GM19328 (cell line): ENCODE measurements at regions not wholly inside any gene's neighbourhood (a gene's known extent, or its start where the extent isn't known, plus 50 kb on each side); places are given as distances from the start of the nearest gene placed in this dataset.
"Not testable (repeated sequence)": the region's sequence is repeated elsewhere in the genome, so short reads cannot be mapped to it uniquely, and the experiment has no call there.

Experiments used
- ATAC-seq: cut with Tn5 transposase; IDR thresholded peaks from one replicate; pipeline ENCODE4 v1.9.1; 2021; ENCODE audit warnings: mild to moderate bottlenecking, moderate library complexity; ENCODE audit not compliant: unreplicated experiment

- ATAC-seq: no peak
These were observed 167.1 kb upstream of the FUT9 start for GRCh38 chr6:95848717-95849116.

DNA sequence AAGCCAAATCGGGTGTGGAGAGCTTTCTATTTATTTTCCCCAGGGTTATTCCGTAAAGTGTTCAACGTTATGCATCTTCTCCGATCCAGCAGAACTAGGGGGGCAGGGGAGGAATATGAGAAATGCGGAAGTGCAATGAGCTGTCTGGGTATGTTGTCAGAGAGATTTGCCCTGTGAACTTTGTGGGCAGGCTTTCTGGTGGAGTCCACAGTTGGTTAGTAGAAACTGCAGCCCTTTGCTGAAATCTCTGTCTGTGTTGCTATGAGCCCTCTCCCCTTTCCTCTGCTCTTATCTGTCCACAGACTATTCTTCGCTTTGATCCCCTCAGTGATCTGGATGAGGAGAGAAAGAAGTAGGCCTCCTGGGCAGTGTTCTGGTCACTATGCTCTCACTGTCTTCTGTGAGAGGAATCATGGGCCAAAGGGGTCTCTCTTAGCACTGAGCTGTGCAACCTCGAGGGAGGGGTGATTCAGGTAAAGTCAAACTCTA is 158.9 kb upstream of the FUT9 start:
- ATAC-seq: no peak

DNA sequence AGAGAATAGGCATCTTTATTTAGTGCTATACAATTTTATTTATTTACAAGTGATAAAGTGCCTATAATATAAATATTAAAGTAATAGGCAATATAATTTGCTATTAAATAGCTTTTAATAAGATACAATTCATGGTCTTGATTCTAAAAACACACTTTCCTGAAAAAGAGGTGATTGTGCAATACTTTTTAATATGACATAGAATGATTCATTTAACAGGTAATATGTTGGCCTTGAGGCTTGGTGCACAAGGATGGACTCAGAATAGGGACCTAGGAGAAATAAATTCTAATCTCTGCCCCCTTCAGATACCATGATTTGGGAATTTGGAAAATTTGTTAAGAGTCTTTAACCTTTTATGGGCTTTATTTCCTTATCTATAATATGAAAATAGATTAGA is 149.9 kb upstream of the FUT9 start:
- no peak for ATAC-seq

DNA sequence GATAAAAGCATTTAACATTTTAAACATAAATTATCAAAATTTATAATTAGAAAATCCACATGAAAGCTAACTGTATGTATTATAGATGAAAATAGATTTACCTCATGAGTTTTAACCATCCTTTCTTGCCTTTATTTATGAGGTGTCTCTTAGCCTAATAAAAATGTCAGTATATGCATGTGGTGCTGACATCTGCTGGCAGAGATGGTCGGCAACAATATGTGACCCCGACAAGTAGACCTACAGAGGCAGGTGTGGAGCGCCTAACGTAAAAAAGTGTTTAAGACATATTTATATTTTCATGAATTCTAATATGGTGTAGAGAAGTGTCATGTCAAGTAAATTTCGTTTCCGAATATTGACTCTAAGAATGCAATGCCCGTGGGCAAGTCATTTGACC is 149.0 kb upstream of the FUT9 start:
- ATAC-seq: no peak

- ATAC-seq: no peak
These were observed 148.6 kb upstream of the FUT9 start for GRCh38 chr6:95867205-95867604.

DNA sequence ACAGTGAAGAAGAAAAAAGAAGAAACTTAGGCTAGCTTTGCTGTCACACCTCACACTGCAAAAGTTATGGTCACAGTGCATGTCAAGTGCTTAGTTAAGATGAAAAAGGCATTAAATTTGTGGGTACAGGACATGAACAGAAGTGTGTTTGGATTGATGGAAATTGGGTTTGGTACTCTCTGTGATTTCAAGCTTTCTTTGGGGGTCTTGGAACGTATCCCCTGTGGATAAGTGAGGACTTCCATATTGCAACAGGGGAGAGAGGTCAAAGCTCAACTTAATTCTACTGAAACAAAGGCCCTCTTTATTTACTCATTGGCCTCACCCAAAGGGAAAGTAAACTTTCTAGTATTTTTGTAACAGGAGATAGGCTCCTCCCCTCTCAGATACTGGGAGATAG is 138.3 kb upstream of the FUT9 start:
- ATAC-seq: no peak

DNA sequence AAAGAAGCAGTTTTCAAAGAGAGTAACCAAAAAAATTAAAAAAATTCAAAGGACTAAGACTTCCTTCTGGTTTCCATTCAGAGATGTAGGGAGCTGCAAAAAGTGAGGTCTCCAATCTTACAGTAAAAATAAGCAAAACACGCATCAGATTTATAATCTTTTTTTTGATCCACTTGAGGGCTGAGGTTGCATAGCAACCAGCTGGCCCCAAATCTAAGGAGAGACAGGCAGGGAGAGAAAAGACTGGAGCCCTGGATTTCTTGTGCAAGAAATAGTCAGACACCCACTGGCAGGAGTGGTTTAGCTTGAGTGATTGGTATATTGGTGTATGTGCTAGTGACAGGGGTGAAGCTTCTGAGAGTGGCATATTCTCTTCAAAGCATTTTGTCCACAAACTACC is 135.9 kb upstream of the FUT9 start:
- no peak for ATAC-seq

DNA sequence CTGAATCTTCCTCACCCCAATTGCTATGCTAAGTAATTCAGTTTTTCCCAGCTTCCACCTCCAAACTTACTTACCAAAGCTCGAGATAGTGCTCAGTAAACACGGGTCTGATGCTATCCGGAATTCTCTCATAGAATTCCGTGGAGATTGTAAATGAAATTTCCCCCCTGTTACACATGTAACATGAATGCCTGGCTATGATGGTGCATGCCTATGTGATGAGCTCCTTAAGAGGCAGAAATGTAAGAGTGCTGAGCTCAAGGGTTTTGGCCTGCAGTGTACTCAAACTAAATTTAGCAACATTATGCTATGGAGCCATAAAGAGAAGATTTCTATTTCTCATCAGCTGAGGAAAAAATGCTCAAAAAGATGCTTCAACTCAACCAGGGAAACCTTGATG is 133.4 kb upstream of the FUT9 start:
- ATAC-seq: no peak

DNA sequence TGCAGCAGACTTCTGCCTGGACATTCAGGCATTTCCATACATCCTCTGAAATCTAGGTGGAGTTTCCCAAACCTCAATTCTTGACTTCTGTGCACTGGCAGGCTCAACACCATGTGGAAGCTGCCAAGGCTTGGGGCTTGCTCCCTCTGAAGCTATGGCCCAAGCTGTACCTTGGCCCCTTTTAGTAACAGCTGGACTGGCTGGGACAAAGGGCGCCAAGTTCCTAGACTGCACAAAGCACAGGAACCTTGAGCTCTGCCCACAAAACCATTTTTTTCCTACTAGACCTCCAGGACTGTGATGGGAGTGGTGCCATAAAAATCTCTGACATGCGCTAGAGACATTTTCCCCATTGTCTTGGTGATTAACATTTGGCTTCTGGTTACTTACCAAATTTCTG is 127.1 kb upstream of the FUT9 start:
- ATAC-seq: not testable (repeated sequence)

GRCh38 chr6:95905132-95905531 is 110.6 kb upstream of the FUT9 start:
- ATAC-seq: no peak

DNA sequence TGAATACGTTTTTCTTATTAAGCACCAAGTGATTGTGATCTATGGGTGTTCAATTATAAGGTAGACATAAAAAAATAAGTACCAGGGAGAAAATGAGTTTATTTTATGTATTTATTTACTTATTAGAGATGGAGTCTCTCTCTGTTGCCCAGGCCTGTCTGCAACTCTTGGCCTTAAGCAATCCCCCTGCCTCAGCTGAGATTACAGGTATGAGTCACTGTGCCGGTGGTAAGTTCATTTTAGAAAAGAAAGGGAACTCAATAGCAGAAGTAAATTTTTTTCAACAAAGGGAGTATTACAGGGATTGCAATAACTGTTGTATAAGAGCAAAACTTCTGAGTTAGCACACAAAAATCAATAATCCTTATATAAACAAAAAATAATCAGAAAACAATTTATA is 98.7 kb upstream of the FUT9 start:
- no peak for ATAC-seq

GRCh38 chr6:95923518-95923917 is 92.3 kb upstream of the FUT9 start:
- no peak for ATAC-seq

DNA sequence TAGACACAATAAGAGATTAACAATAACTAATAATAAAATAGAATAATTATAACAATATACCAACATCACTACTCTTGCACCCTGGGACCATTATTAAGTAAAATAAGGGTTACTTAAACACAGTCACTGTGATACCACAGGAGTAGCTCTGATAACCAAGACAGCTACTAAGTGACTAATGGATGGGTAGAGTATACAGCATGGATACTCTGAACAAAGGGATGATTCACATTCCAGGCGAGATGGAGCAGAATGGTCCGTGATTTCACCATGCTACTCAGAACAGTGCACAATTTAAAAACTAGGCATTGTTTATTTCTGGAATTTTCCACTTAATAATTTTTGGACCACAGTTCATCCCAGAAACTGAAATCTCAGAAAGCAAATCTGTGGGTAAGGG is 80.0 kb upstream of the FUT9 start:
- ATAC-seq: no peak

- no peak for ATAC-seq
These were observed 68.9 kb upstream of the FUT9 start for GRCh38 chr6:95946906-95947305.

GRCh38 chr6:95948324-95948723 is 67.5 kb upstream of the FUT9 start:
- ATAC-seq: no peak

DNA sequence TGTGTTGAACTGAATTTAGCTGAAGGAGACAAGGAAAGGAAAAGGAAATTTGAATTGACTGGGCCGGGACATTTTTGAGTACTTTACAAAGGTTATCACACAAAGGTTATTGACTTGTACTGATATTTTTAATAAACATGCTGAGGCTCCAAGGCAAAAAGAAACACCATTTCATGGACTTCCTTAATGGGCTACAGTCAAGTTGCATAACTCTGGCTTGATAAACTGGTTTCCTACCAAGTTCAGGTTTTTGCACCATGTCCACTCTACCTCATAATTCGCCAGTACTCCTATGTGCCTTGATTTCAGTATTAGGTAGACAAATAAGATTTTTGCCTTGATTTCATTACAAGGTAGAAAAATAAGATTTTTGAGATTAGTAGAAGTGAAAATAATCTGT is 65.8 kb upstream of the FUT9 start:
- ATAC-seq: no peak

DNA sequence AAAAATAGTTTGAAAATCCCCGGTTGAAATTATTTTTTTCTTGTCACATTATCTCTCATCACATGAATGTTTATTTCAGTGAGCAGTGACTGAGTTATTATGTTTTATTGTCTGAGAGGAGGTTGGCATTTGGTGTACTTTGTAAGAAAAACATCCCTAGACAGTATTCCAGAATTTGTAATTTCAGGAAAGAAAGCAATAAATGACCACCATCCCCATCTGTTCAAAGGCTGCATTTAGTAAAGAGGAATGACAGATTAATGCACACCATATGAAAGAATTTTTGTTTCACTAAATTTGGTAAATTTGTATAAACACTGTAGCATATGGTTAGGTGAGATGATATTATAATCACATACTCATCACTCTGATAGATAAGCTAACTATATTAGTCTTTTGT is 57.1 kb upstream of the FUT9 start:
- ATAC-seq: no peak

DNA sequence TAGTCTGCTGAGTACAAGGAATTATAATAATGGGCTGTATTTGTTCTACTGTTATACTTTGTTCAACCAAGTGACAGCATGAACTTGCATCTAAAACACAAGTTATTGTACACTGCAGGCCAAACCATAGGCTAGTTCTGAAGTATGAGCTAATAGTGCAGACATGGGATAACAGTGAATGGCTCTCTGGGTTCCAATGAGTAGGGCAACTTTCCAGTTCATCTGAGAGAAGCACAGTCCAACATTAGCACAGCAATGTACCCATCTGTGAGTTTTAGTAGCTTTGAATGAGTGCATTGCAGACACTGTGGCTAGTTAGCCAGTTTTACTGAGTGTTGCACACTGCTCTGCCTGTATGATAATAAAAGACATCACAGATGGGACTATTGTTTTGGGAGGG is 56.5 kb upstream of the FUT9 start:
- ATAC-seq: no peak
